ENCODE measurements at regions not wholly inside any gene's neighbourhood (a gene's known extent, or its start where the extent isn't known, plus 50 kb on each side); places are given as distances from the start of the nearest gene placed in this dataset.

DNA sequence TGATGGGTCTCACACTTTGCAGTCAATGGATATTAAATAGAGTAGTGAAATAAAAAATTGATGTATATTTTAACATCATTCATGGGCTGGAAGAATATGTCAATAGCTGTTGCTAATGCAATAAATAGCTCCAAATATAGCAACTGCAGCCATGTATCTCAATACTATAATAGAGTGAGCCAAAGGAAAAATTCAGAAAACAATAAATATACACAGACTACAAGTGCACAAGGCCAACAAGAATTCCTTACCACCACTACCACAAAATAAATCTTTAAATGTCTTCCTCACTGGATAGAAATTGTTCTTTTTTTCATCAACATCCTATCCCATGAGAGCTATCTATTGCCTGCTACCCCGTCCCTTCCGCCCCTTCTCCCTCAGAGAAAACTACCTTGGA, 113.1 kb upstream of the TRIM24 start:
- intact Hi-C loops (cut with DNase I; ENCODE audit: low total_unique reads): no loop called here
- no peak for ATAC-seq
- no peaks in the 10 kb centered on the region for H3K9me3 ChIP-seq

DNA sequence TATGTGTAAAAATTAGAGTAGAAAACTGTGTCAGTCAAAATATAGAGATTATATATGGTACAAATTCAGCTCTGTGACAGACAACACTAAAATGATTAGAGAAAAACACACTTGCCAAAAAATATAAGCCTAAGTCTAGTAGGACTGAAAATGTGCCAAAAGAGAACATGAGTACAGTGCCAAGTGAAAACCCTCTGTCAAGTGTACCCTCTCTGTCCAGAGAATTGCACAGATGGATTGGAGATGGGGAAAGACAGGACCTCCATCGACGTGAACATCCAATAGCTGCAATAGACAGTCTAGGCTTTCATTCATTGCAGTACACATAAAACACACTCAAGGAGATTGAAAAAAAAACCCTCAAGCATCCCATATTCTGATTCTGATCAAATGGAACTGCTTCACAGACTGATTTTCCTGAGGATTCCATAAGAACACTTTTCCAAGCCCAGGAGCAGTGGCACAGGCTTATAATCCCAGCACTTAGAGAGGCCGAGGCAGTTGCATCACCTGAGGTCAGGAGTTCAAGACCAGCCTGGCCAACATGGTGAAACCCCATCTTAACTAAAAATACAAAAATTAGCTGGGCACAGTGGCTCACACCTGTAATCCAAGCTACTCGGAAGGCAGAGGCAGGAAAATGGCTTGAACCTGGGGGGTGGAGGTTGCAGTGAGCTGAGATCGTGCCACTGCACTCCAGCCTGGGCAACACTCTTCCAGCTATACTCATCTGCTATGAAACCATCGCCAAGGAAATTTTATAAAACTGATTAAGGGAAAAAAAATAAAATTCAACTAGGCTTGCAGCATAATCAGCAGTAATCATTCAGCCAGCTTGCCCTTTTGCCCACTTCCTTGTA, 110.0 kb upstream of the TRIM24 start:
- Histone ChIP-seq H3K4me3 (no peak overlapping the region), H3K27me3 (no peaks in the 10 kb centered on the region), H3K36me3 (no peaks in the 10 kb centered on the region), H3K9me3 (no peaks in the 10 kb centered on the region), H3K27ac (no peak overlapping the region), H3K4me1 (no peaks in the 10 kb centered on the region)
- DNase-seq (no peak), ATAC-seq (no peak)
- in situ Hi-C loops (cut with MboI; ENCODE audit: low sequenced_read_pairs in 4 of 4) (no loop called here), intact Hi-C loops (cut with DNase I; ENCODE audit: low total_unique reads) (no loop called here)
- TF ChIP-seq, protein P1, sequence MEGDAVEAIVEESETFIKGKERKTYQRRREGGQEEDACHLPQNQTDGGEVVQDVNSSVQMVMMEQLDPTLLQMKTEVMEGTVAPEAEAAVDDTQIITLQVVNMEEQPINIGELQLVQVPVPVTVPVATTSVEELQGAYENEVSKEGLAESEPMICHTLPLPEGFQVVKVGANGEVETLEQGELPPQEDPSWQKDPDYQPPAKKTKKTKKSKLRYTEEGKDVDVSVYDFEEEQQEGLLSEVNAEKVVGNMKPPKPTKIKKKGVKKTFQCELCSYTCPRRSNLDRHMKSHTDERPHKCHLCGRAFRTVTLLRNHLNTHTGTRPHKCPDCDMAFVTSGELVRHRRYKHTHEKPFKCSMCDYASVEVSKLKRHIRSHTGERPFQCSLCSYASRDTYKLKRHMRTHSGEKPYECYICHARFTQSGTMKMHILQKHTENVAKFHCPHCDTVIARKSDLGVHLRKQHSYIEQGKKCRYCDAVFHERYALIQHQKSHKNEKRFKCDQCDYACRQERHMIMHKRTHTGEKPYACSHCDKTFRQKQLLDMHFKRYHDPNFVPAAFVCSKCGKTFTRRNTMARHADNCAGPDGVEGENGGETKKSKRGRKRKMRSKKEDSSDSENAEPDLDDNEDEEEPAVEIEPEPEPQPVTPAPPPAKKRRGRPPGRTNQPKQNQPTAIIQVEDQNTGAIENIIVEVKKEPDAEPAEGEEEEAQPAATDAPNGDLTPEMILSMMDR (IDR thresholded peaks at IDR 0.05 in 4 of 5, conservative IDR thresholded peaks at IDR 0.05 in 1 of 5): no peak
- no peak for TF ChIP-seq POLR2A (IDR thresholded peaks at IDR 0.05)

More for the DNA sequence above, 113.1 kb upstream of the TRIM24 start:
- in situ Hi-C loops (cut with MboI; ENCODE audit: low sequenced_read_pairs in 4 of 4): no loop called here
- DNase-seq: no peak
- Histone ChIP-seq H3K4me1 (no peaks in the 10 kb centered on the region), H3K36me3 (no peaks in the 10 kb centered on the region), H3K27ac (no peak overlapping the region), H3K4me3 (no peak overlapping the region), H3K27me3 (no peaks in the 10 kb centered on the region)
- TF ChIP-seq, protein P1 (IDR thresholded peaks at IDR 0.05 in 4 of 5, conservative IDR thresholded peaks at IDR 0.05 in 1 of 5): no peak
- TF ChIP-seq POLR2A (IDR thresholded peaks at IDR 0.05): no peak

DNA sequence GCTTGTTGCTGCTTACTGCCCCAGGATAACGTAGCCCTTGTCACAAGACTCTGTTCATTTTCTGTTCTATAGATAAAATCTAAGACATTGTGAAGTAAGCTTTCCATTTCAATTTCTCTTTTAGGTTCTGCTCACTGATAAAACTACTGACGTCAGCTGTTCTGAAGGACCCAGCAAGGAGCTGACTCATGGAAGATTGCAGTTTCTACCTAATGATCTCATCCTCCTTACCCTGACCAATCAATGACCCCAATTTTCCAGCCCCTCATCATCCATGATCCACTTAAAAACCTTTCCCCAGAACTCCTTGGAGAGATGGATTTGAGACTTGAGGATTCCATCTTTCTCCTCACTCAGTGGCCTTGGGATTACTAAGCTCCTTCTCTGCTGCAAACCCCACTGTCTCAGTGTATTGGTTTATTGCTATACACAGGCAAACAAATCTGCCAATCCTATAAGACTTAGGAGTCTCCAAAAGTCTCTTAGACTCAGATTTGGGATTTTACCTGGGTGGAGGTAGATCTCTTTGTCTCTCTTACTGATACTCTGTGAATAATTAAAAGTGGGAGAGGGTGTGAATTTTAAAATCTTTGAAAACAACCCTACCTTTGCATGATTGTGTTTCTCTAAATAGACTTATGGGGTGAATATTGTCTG, 109.2 kb upstream of the TRIM24 start:
- no peaks in the 10 kb centered on the region for H3K27me3 ChIP-seq
- intact Hi-C loops (cut with DNase I; ENCODE audit: low total_unique reads): no loop called here
- no peak overlapping the region for H3K27ac ChIP-seq
- no peaks in the 10 kb centered on the region for H3K36me3 ChIP-seq
- TF ChIP-seq, protein P1 (IDR thresholded peaks at IDR 0.05 in 4 of 5, conservative IDR thresholded peaks at IDR 0.05 in 1 of 5): no peak
- TF ChIP-seq POLR2A (IDR thresholded peaks at IDR 0.05): no peak
- no peaks in the 10 kb centered on the region for H3K9me3 ChIP-seq
- DNase-seq: no peak
- H3K4me1 ChIP-seq: no peaks in the 10 kb centered on the region
- in situ Hi-C loops (cut with MboI; ENCODE audit: low sequenced_read_pairs in 4 of 4): no loop called here
- no peak for ATAC-seq
- H3K4me3 ChIP-seq: no peak overlapping the region

DNA sequence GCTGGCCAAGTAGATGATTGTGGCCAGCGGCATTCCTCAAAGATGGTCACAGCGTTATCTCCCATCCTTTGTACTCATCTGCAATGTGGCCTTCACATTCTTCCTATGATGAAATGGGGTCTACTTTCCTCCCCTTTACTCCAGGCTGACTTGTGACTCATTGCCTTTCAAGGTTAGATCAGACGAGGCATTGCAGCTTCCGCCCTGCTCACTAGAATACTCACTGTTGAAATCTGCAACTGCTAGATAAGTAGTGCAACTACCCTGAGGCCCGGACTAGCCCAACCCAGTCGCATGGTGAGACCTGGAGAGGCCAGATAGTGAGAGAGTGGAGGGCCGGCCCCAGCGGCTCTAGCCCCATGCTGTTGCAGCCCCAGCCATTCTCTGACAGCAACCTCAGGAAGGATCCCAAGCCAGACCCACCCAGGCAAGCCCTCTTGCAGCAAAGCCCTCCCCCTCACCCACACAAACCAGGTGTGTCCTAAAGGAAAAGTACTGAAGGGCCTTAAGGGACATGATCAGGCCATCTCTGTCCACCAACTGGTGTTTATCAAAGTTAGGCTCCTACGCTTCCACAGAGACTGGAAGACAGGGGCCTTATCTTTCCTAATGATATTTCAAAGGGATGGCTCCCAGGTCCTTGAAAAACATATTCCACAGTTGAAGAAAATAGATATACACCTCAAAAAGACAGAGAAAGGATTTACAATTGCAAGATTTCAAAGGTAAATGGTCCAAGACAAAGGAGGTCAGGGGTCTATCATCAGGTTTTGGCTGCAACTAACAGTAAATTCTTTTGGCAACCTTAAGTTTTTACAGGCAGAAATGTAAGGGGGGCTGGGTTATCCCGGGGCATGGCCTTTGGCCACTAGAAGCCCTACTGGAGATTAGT, 107.2 kb upstream of the TRIM24 start:
- Histone ChIP-seq H3K4me3 (no peak overlapping the region), H3K4me1 (no peaks in the 10 kb centered on the region), H3K36me3 (no peaks in the 10 kb centered on the region), H3K27me3 (no peaks in the 10 kb centered on the region), H3K27ac (no peak overlapping the region), H3K9me3 (no peaks in the 10 kb centered on the region)
- DNase-seq: no peak
- intact Hi-C loops (cut with DNase I; ENCODE audit: low total_unique reads) (no loop called here), in situ Hi-C loops (cut with MboI; ENCODE audit: low sequenced_read_pairs in 4 of 4) (no loop called here)
- no peak for TF ChIP-seq POLR2A (IDR thresholded peaks at IDR 0.05)
- TF ChIP-seq, protein P1 (IDR thresholded peaks at IDR 0.05 in 4 of 5, conservative IDR thresholded peaks at IDR 0.05 in 1 of 5): no peak
- no peak for ATAC-seq
